CD4-positive, alpha-beta memory T cell (primary cell): ENCODE measurements at regions not wholly inside any gene's neighbourhood (a gene's known extent, or its start where the extent isn't known, plus 50 kb on each side); places are given as distances from the start of the nearest gene placed in this dataset.

ENCODE experiments used
- CTCF ChIA-PET: fragments of 350-600 bp; sonication (Branson Sonifier 250); formaldehyde crosslinking; loops from one replicate; lab custom pipeline; 2021; ENCODE audit warnings: inconsistent platforms; ENCODE audit not compliant: partially characterized antibody; lab: Charles Lee
- POLR2A ChIA-PET: fragments of 350-600 bp; sonication (Branson Sonifier 250); formaldehyde crosslinking; loops from one replicate; lab custom pipeline; 2021; ENCODE audit not compliant: partially characterized antibody; lab: Charles Lee
- DNase-seq, 5 donors: peaks; one replicate each; pipeline versions ENCODE4 v3.0.0 to v3.0.0-alpha.2; 2020 to 2022; ENCODE audit warnings: mixed read lengths in 1 of 5
- H3K27ac ChIP-seq: one replicate; pipeline ENCODE4 v1.7.0; 2013; ENCODE audit warnings: low read depth, low read length
- H3K27me3 ChIP-seq: 2 replicates; pipeline ENCODE4 v1.7.0; 2013; ENCODE audit warnings: mild to moderate bottlenecking, low read length, moderate library complexity; ENCODE audit not compliant: insufficient read depth
- H3K36me3 ChIP-seq: 2 replicates; pipeline ENCODE4 v1.7.0; 2013; ENCODE audit warnings: mild to moderate bottlenecking, low read length, moderate library complexity; ENCODE audit not compliant: insufficient read depth
- H3K4me1 ChIP-seq: 2 replicates; pipeline ENCODE4 v1.7.0; 2013; ENCODE audit warnings: mild to moderate bottlenecking, low read length, moderate library complexity; ENCODE audit not compliant: insufficient read depth
- H3K4me3 ChIP-seq, 2 donors: one replicate each; pipeline ENCODE4 v1.7.0; 2013; ENCODE audit warnings: low read length in 2 of 2, mild to moderate bottlenecking in 1 of 2
- H3K9me3 ChIP-seq, 2 donors: one replicate each; pipeline ENCODE4 v1.7.0; 2013; ENCODE audit warnings: low read length in 2 of 2, control low read depth in 1 of 2; ENCODE audit not compliant: control insufficient read depth in 1 of 2
- H3K27ac Mint-ChIP-seq, 7 donors: one replicate each; pipeline ENCODE4 v1.8.0; 2020 to 2021; ENCODE audit warnings: mixed read lengths in 7 of 7, mild to moderate bottlenecking in 6 of 7, inconsistent platforms in 3 of 7, moderate library complexity in 3 of 7
- H3K27me3 Mint-ChIP-seq, 2 donors: one replicate each; pipeline ENCODE4 v1.8.0; 2020 to 2021; ENCODE audit warnings: mixed read lengths in 2 of 2
- H3K36me3 Mint-ChIP-seq, 2 donors: one replicate each; pipeline ENCODE4 v1.8.0; 2020 to 2021; ENCODE audit warnings: mixed read lengths in 2 of 2, inconsistent platforms in 1 of 2, mild to moderate bottlenecking in 1 of 2
- H3K4me1 Mint-ChIP-seq, 4 donors: one replicate each; pipeline ENCODE4 v1.8.0; 2020 to 2021; ENCODE audit warnings: mixed read lengths in 4 of 4, mild to moderate bottlenecking in 1 of 4
- H3K4me3 Mint-ChIP-seq, 8 donors: one replicate each; pipeline ENCODE4 v1.8.0; 2020 to 2021; ENCODE audit warnings: mixed read lengths in 8 of 8, mild to moderate bottlenecking in 7 of 8, moderate library complexity in 6 of 8, inconsistent platforms in 3 of 8
- H3K9me3 Mint-ChIP-seq, 8 donors: one replicate each; pipeline ENCODE4 v1.8.0; 2020 to 2021; ENCODE audit warnings: mixed read lengths in 8 of 8, mild to moderate bottlenecking in 5 of 8, inconsistent platforms in 3 of 8, moderate library complexity in 1 of 8
- intact Hi-C: fragments of 100-400 bp; cut with micrococcal nuclease; formaldehyde crosslinking; loops from one replicate; pipeline ENCODE4 v1.15.1; 2023

- Mint-ChIP-seq H3K27me3 (peaks cover 0 to 5% of the 10 kb centered on the region in 2 donors), H3K4me3 (peak overlapping the region in 4 of 8 donors; percentile 65 to 80 (median 72)), H3K9me3 (peaks cover 0 to 6% (median 0%) of the 10 kb centered on the region in 8 donors), H3K36me3 (no peaks in the 10 kb centered on the region), H3K4me1 (peaks cover 9 to 13% (median 12%) of the 10 kb centered on the region in 4 donors), H3K27ac (peak overlapping the region in 2 of 7 donors; percentile 62 to 81)
- DNase-seq: no peak
- CTCF ChIA-PET: interaction anchor here (1.5 to 16.1 kb wide), 3 partner anchors 8 to 368 kb away, joined by 4 to 354 read pairs (median 63); no protein-coding TSS in a partner anchor
- POLR2A ChIA-PET: no interaction called here
- Histone ChIP-seq H3K4me1 (peaks cover 5% of the 10 kb centered on the region), H3K27ac (no peak overlapping the region), H3K27me3 (no peaks in the 10 kb centered on the region), H3K9me3 (no peaks in the 10 kb centered on the region), H3K4me3 (no peak overlapping the region), H3K36me3 (no peaks in the 10 kb centered on the region)
- intact Hi-C loops: no loop called here
These were observed 70.7 kb upstream of the GTF3A start for GRCh38 chr13:27353708-27354107.

GRCh38 chr13:27354379-27354778, 70.0 kb upstream of the GTF3A start:
- no peaks in the 10 kb centered on the region for H3K27me3 ChIP-seq
- H3K4me3 ChIP-seq: no peak overlapping the region
- Mint-ChIP-seq H3K4me1 (peaks cover 9 to 13% (median 12%) of the 10 kb centered on the region in 4 donors), H3K4me3 (no peak overlapping the region), H3K27me3 (peaks cover under 1 to 5% of the 10 kb centered on the region in 2 donors), H3K9me3 (peaks cover 0 to 6% (median 0%) of the 10 kb centered on the region in 8 donors), H3K36me3 (no peaks in the 10 kb centered on the region), H3K27ac (peak overlapping the region in 2 of 7 donors; percentile 4 to 32)
- no peaks in the 10 kb centered on the region for H3K9me3 ChIP-seq
- H3K36me3 ChIP-seq: no peaks in the 10 kb centered on the region
- intact Hi-C loops: no loop called here
- ChIA-PET CTCF (interaction anchor here (9.6 to 16.1 kb wide), 2 partner anchors 8 to 369 kb away, joined by 63 to 354 read pairs; no protein-coding TSS in a partner anchor), POLR2A (no interaction called here)
- H3K4me1 ChIP-seq: peaks cover 5% of the 10 kb centered on the region
- H3K27ac ChIP-seq: no peak overlapping the region
- DNase-seq: no peak

GRCh38 chr13:27355894-27356293, 68.5 kb upstream of the GTF3A start:
- CTCF ChIA-PET: interaction anchor here (16.1 kb wide), 1 partner anchor 370 kb away, joined by 354 read pairs; no protein-coding TSS in a partner anchor
- POLR2A ChIA-PET: no interaction called here

GRCh38 chr13:27358420-27358819, 66.0 kb upstream of the GTF3A start:
- Mint-ChIP-seq H3K27me3 (peaks cover 3 to 18% of the 10 kb centered on the region in 2 donors), H3K27ac (no peak overlapping the region), H3K4me1 (peaks cover 1 to 11% (median 6%) of the 10 kb centered on the region in 4 donors), H3K36me3 (no peaks in the 10 kb centered on the region), H3K9me3 (no peaks in the 10 kb centered on the region), H3K4me3 (no peak overlapping the region)
- no peak overlapping the region for H3K27ac ChIP-seq
- H3K36me3 ChIP-seq: no peaks in the 10 kb centered on the region
- H3K4me3 ChIP-seq: no peak overlapping the region
- H3K4me1 ChIP-seq: peaks cover 13% of the 10 kb centered on the region
- CTCF ChIA-PET: interaction anchor here (0.7 to 16.1 kb wide), 16 partner anchors 9 to 626 kb away, joined by 3 to 354 read pairs (median 4); partner anchors contain the start of gene RASL11A
- DNase-seq: no peak
- H3K27me3 ChIP-seq: no peaks in the 10 kb centered on the region
- H3K9me3 ChIP-seq: no peaks in the 10 kb centered on the region
- POLR2A ChIA-PET: interaction anchor here (1.4 kb wide), 1 partner anchor 373 kb away, joined by 4 read pairs; no protein-coding TSS in a partner anchor
- intact Hi-C loops: no loop called here

More at GRCh38 chr13:27355894-27356293, 68.5 kb upstream of the GTF3A start:
- H3K4me1 ChIP-seq: peaks cover 5% of the 10 kb centered on the region
- H3K4me3 ChIP-seq: no peak overlapping the region
- no peaks in the 10 kb centered on the region for H3K36me3 ChIP-seq
- Mint-ChIP-seq H3K36me3 (no peaks in the 10 kb centered on the region), H3K9me3 (peaks cover 0 to under 1% (median 0%) of the 10 kb centered on the region in 8 donors), H3K27ac (peak overlapping the region in 1 of 7 donors; percentile 8), H3K4me3 (peak overlapping the region in 1 of 8 donors; percentile 2), H3K4me1 (peaks cover 9 to 13% (median 12%) of the 10 kb centered on the region in 4 donors), H3K27me3 (peaks cover 3 to 12% of the 10 kb centered on the region in 2 donors)
- no peaks in the 10 kb centered on the region for H3K27me3 ChIP-seq
- no peaks in the 10 kb centered on the region for H3K9me3 ChIP-seq
- no peak overlapping the region for H3K27ac ChIP-seq
- intact Hi-C loops: no loop called here
- DNase-seq: no peak

GRCh38 chr13:27359199-27359821, 65.1 kb upstream of the GTF3A start:
- no peak overlapping the region for H3K27ac ChIP-seq
- H3K4me3 Mint-ChIP-seq: no peak overlapping the region
- intact Hi-C loops: loop anchor here (1.0 kb wide), 2 partner anchors 88 to 374 kb away; no protein-coding TSS in a partner anchor
- ChIA-PET CTCF (interaction anchor here (0.8 to 16.1 kb wide), 17 partner anchors 8 to 625 kb away, joined by 3 to 354 read pairs (median 5); partner anchors contain the start of gene RASL11A), POLR2A (interaction anchor here (1.4 kb wide), 1 partner anchor 374 kb away, joined by 4 read pairs; no protein-coding TSS in a partner anchor)
- H3K27me3 Mint-ChIP-seq: peaks cover 3 to 18% of the 10 kb centered on the region in 2 donors
- H3K9me3 Mint-ChIP-seq: no peaks in the 10 kb centered on the region
- H3K27me3 ChIP-seq: no peaks in the 10 kb centered on the region
- no peaks in the 10 kb centered on the region for H3K36me3 Mint-ChIP-seq
- H3K4me3 ChIP-seq: no peak overlapping the region
- H3K4me1 Mint-ChIP-seq: peaks cover 0 to 7% (median 2%) of the 10 kb centered on the region in 4 donors
- peak in 4 of 5 donors; percentile 54 to 64 (median 59) for DNase-seq
- no peaks in the 10 kb centered on the region for H3K9me3 ChIP-seq
- H3K4me1 ChIP-seq: peaks cover 9% of the 10 kb centered on the region
- peak overlapping the region in 2 of 7 donors; percentile 37 to 49 for H3K27ac Mint-ChIP-seq
- H3K36me3 ChIP-seq: no peaks in the 10 kb centered on the region

GRCh38 chr13:27360562-27360961, 63.9 kb upstream of the GTF3A start:
- H3K9me3 Mint-ChIP-seq: no peaks in the 10 kb centered on the region

More at GRCh38 chr13:27360562-27360961, 63.9 kb upstream of the GTF3A start:
- no peak overlapping the region for H3K4me3 ChIP-seq
- no peaks in the 10 kb centered on the region for H3K27me3 ChIP-seq
- H3K27ac ChIP-seq: no peak overlapping the region
- POLR2A ChIA-PET: no interaction called here
- no peaks in the 10 kb centered on the region for H3K36me3 Mint-ChIP-seq
- no peaks in the 10 kb centered on the region for H3K9me3 ChIP-seq
- intact Hi-C loops: loop anchor here (5.0 kb wide), 1 partner anchor 1437 kb away; no protein-coding TSS in a partner anchor
- no peak for DNase-seq
- CTCF ChIA-PET: interaction anchor here (0.7 to 16.1 kb wide), 14 partner anchors 11 to 1344 kb away, joined by 3 to 354 read pairs (median 8); no protein-coding TSS in a partner anchor
- no peak overlapping the region for H3K4me3 Mint-ChIP-seq
- H3K36me3 ChIP-seq: no peaks in the 10 kb centered on the region
- peaks cover 9% of the 10 kb centered on the region for H3K4me1 ChIP-seq
- no peak overlapping the region for H3K27ac Mint-ChIP-seq
- peaks cover 0 to 7% (median 2%) of the 10 kb centered on the region in 4 donors for H3K4me1 Mint-ChIP-seq
- H3K27me3 Mint-ChIP-seq: peaks cover 3 to 16% of the 10 kb centered on the region in 2 donors
